Prostate gland (tissue), 2 donors: ENCODE measurements at regions not wholly inside any gene's neighbourhood (a gene's known extent, or its start where the extent isn't known, plus 50 kb on each side); places are given as distances from the start of the nearest gene placed in this dataset.

ENCODE experiments used
- POLR2A ChIP-seq: fragments of 450-650 bp; IDR thresholded peaks from one replicate; pipeline ENCODE4 v1.6.1; 2016; ENCODE audit warnings: antibody characterized with exemption, mild to moderate bottlenecking
- POLR2AphosphoS5 ChIP-seq: sonication (generic); formaldehyde crosslinking; IDR thresholded peaks from one replicate; pipeline ENCODE4 v1.6.1; 2017; ENCODE audit warnings: antibody characterized with exemption
- TF ChIP-seq, protein P1 (sequence below), 4 experiments: fragments of 200-600 bp in 2 of 4; fragments of 450-650 bp in 2 of 4; sonication (generic) in 2 of 4; IDR thresholded peaks; 1 replicate in 3 of 4; 2 replicates in 1 of 4; pipeline ENCODE4 v1.5.1; 2016 to 2019; ENCODE audit warnings: antibody characterized with exemption in 4 of 4, mild to moderate bottlenecking in 2 of 4, moderate library complexity in 2 of 4

GRCh38 chr6:91221072-91221720 is 634.3 kb upstream of the MAP3K7 start:
- no peak for TF ChIP-seq POLR2A
- TF ChIP-seq, protein P1, sequence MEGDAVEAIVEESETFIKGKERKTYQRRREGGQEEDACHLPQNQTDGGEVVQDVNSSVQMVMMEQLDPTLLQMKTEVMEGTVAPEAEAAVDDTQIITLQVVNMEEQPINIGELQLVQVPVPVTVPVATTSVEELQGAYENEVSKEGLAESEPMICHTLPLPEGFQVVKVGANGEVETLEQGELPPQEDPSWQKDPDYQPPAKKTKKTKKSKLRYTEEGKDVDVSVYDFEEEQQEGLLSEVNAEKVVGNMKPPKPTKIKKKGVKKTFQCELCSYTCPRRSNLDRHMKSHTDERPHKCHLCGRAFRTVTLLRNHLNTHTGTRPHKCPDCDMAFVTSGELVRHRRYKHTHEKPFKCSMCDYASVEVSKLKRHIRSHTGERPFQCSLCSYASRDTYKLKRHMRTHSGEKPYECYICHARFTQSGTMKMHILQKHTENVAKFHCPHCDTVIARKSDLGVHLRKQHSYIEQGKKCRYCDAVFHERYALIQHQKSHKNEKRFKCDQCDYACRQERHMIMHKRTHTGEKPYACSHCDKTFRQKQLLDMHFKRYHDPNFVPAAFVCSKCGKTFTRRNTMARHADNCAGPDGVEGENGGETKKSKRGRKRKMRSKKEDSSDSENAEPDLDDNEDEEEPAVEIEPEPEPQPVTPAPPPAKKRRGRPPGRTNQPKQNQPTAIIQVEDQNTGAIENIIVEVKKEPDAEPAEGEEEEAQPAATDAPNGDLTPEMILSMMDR (IDR thresholded peaks at IDR 0.05): no peak
- TF ChIP-seq POLR2AphosphoS5: no peak
